Astrocyte (in vitro differentiated cells and primary cell): ENCODE measurements at regions not wholly inside any gene's neighbourhood (a gene's known extent, or its start where the extent isn't known, plus 50 kb on each side); places are given as distances from the start of the nearest gene placed in this dataset.

ENCODE experiments used
- DNase-seq: peaks from one replicate; pipeline ENCODE4 v3.0.0-alpha.2; 2010; ENCODE audit warnings: low read depth
- FAIRE-seq: peaks from 2 replicates; lab custom pipeline; 2011; peaks lifted over from hg19 to GRCh38; lab: Jason Lieb, UNC
- H2AFZ ChIP-seq: 2 replicates; pipeline ENCODE4 v1.6.0; 2012; ENCODE audit warnings: low read depth, low read length, inconsistent platforms
- H3K27ac ChIP-seq: 2 replicates; pipeline ENCODE4 v1.5.1; 2011; ENCODE audit warnings: low read depth, low read length, inconsistent platforms
- H3K27me3 ChIP-seq: 2 replicates; pipeline ENCODE4 v1.6.0; 2011; ENCODE audit warnings: low read length, inconsistent platforms; ENCODE audit not compliant: insufficient read depth
- H3K36me3 ChIP-seq: 2 replicates; pipeline ENCODE4 v1.5.1; 2011; ENCODE audit warnings: low read length, inconsistent platforms; ENCODE audit not compliant: insufficient read depth
- H3K4me1 ChIP-seq: 2 replicates; pipeline ENCODE4 v1.5.1; 2011; ENCODE audit warnings: low read length, inconsistent platforms; ENCODE audit not compliant: insufficient read depth
- H3K4me2 ChIP-seq: 2 replicates; pipeline ENCODE4 v1.6.0; 2012; ENCODE audit warnings: low read length, inconsistent platforms
- H3K4me3 ChIP-seq: 2 replicates; pipeline ENCODE4 v1.5.1; 2011; ENCODE audit warnings: low read depth, mild to moderate bottlenecking, low read length, inconsistent platforms; ENCODE audit not compliant: insufficient read depth
- H3K79me2 ChIP-seq: 2 replicates; pipeline ENCODE4 v1.6.0; 2012; ENCODE audit warnings: mild to moderate bottlenecking, low read length, inconsistent platforms; ENCODE audit not compliant: insufficient read depth
- H3K9ac ChIP-seq: 2 replicates; pipeline ENCODE4 v1.6.0; 2012; ENCODE audit warnings: mild to moderate bottlenecking, low read length, inconsistent platforms
- H3K9me3 ChIP-seq: 2 replicates; pipeline ENCODE4 v1.5.1; 2012; ENCODE audit warnings: low read depth, mild to moderate bottlenecking, low read length, inconsistent platforms; ENCODE audit not compliant: insufficient read depth
- H4K20me1 ChIP-seq: 2 replicates; pipeline ENCODE4 v1.6.0; 2012; ENCODE audit warnings: low read length, inconsistent platforms; ENCODE audit not compliant: insufficient read depth
- H3K27ac Mint-ChIP-seq: one replicate; pipeline ENCODE4 v1.8.0; 2021; ENCODE audit warnings: mild to moderate bottlenecking, mixed read lengths; ENCODE audit not compliant: unreplicated experiment
- H3K27me3 Mint-ChIP-seq: one replicate; pipeline ENCODE4 v1.8.0; 2021; ENCODE audit warnings: low read depth, mixed read lengths; ENCODE audit not compliant: unreplicated experiment
- H3K36me3 Mint-ChIP-seq: one replicate; pipeline ENCODE4 v1.8.0; 2021; ENCODE audit warnings: low read depth, mixed read lengths; ENCODE audit not compliant: unreplicated experiment
- H3K4me1 Mint-ChIP-seq: one replicate; pipeline ENCODE4 v1.8.0; 2021; ENCODE audit warnings: low read depth, mixed read lengths; ENCODE audit not compliant: unreplicated experiment
- H3K4me3 Mint-ChIP-seq: one replicate; pipeline ENCODE4 v1.8.0; 2021; ENCODE audit warnings: mild to moderate bottlenecking, moderate library complexity, mixed read lengths; ENCODE audit not compliant: unreplicated experiment
- H3K9me3 Mint-ChIP-seq: one replicate; pipeline ENCODE4 v1.8.0; 2021; ENCODE audit warnings: mild to moderate bottlenecking, mixed read lengths; ENCODE audit not compliant: unreplicated experiment
- CTCF ChIP-seq: IDR thresholded peaks from 2 replicates; pipeline ENCODE4 v1.5.1; 2011; ENCODE audit warnings: low read depth, mild to moderate bottlenecking, inconsistent platforms, low read length, moderate library complexity; ENCODE audit not compliant: insufficient read depth
- EZH2 ChIP-seq: IDR thresholded peaks from 2 replicates; pipeline ENCODE4 v1.6.1; 2012; ENCODE audit warnings: mild to moderate bottlenecking, low read length, inconsistent platforms; ENCODE audit not compliant: insufficient read depth

- Histone ChIP-seq H3K27me3 (no peaks in the 10 kb centered on the region), H3K27ac (no peak overlapping the region), H3K36me3 (no peaks in the 10 kb centered on the region), H3K79me2 (no peaks in the 10 kb centered on the region), H4K20me1 (no peaks in the 10 kb centered on the region), H3K9ac (no peak overlapping the region), H3K4me1 (no peaks in the 10 kb centered on the region), H2AFZ (no peak overlapping the region), H3K9me3 (no peaks in the 10 kb centered on the region), H3K4me3 (no peak overlapping the region), H3K4me2 (no peak overlapping the region)
- Mint-ChIP-seq H3K4me1 (no peaks in the 10 kb centered on the region), H3K27ac (no peak overlapping the region), H3K27me3 (no peaks in the 10 kb centered on the region), H3K4me3 (no peak overlapping the region), H3K9me3 (no peaks in the 10 kb centered on the region), H3K36me3 (no peaks in the 10 kb centered on the region)
- TF ChIP-seq EZH2: no peak
- no peak for TF ChIP-seq CTCF
- DNase-seq (no peak), FAIRE-seq (no peak)
These were observed 748.7 kb upstream of the HS3ST1 start for GRCh38 chr4:12177416-12177815.

- DNase-seq (no peak), FAIRE-seq (no peak)
- Mint-ChIP-seq H3K27me3 (no peaks in the 10 kb centered on the region), H3K36me3 (no peaks in the 10 kb centered on the region), H3K4me3 (no peak overlapping the region), H3K4me1 (no peaks in the 10 kb centered on the region), H3K27ac (no peak overlapping the region), H3K9me3 (no peaks in the 10 kb centered on the region)
- Histone ChIP-seq H3K79me2 (no peaks in the 10 kb centered on the region), H3K36me3 (no peaks in the 10 kb centered on the region), H3K9me3 (no peaks in the 10 kb centered on the region), H3K27me3 (no peaks in the 10 kb centered on the region), H3K9ac (no peak overlapping the region), H3K27ac (no peak overlapping the region), H3K4me2 (no peak overlapping the region), H4K20me1 (no peaks in the 10 kb centered on the region), H2AFZ (no peak overlapping the region), H3K4me1 (no peaks in the 10 kb centered on the region), H3K4me3 (no peak overlapping the region)
- TF ChIP-seq CTCF: no peak
- no peak for TF ChIP-seq EZH2
These were observed 744.8 kb upstream of the HS3ST1 start for GRCh38 chr4:12173496-12173895.

- TF ChIP-seq CTCF: no peak
- TF ChIP-seq EZH2: no peak
- H3K4me3 Mint-ChIP-seq: no peak overlapping the region
- H3K9ac ChIP-seq: no peak overlapping the region
These were observed 743.7 kb upstream of the HS3ST1 start for GRCh38 chr4:12172198-12172973.

More at GRCh38 chr4:12172198-12172973, 743.7 kb upstream of the HS3ST1 start:
- Histone ChIP-seq H3K27me3 (no peaks in the 10 kb centered on the region), H3K9me3 (no peaks in the 10 kb centered on the region), H2AFZ (no peak overlapping the region), H3K4me2 (no peak overlapping the region), H3K36me3 (no peaks in the 10 kb centered on the region), H4K20me1 (no peaks in the 10 kb centered on the region), H3K4me1 (no peaks in the 10 kb centered on the region), H3K27ac (no peak overlapping the region), H3K4me3 (no peak overlapping the region), H3K79me2 (no peaks in the 10 kb centered on the region)
- no peaks in the 10 kb centered on the region for H3K9me3 Mint-ChIP-seq
- no peak for FAIRE-seq
- no peak for DNase-seq
- H3K27ac Mint-ChIP-seq: no peak overlapping the region
- no peaks in the 10 kb centered on the region for H3K4me1 Mint-ChIP-seq
- no peaks in the 10 kb centered on the region for H3K27me3 Mint-ChIP-seq
- H3K36me3 Mint-ChIP-seq: no peaks in the 10 kb centered on the region
